ENCODE measurements at regions not wholly inside any gene's neighbourhood (a gene's known extent, or its start where the extent isn't known, plus 50 kb on each side); places are given as distances from the start of the nearest gene placed in this dataset.

DNA sequence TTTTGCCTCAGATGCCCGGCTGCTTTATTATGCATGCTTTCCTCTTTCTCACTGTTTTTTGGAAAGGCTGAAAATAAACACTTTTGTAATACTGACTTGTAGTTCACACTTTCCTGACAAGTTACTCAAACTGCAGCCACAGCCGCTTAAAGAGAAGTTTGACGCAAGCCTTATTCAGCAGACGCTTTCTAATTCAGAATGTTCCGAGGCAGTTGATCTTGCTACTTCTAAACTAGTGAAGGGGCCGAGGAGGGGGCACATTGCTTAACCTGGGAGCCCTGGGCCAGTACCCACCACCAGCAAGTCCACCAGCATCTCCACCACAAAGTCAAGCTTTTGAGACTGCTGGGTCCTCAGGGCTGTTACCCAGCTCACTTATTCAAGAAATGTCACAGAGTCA is 71.8 kb upstream of the SPRED2 start:
- H3K27me3 ChIP-seq (ENCODE audit: control insufficient read depth, insufficient read depth, low read length, poor library complexity, severe bottlenecking) = no peaks in the 10 kb centered on the region
- no peaks in the 10 kb centered on the region for H3K9me3 ChIP-seq (ENCODE audit: control insufficient read depth, low read length)
- 86% methylated on average over 6 of the region's 6 CpGs for WGBS, 2 experiments
- no peaks in the 10 kb centered on the region for H3K4me1 ChIP-seq (ENCODE audit: control insufficient read depth, insufficient read depth, low read length)
- no peak overlapping the region for H3K27ac ChIP-seq (ENCODE audit: insufficient read depth, low read depth, low read length, poor library complexity, severe bottlenecking)
- no peak overlapping the region for H3K4me3 ChIP-seq (ENCODE audit: insufficient read depth, low read depth, low read length)
- H3K36me3 ChIP-seq (ENCODE audit: control insufficient read depth, insufficient read depth, low read length) = no peaks in the 10 kb centered on the region

GRCh38 chr2:65503746-65504145 is 71.3 kb upstream of the SPRED2 start:
- no peak overlapping the region for H3K27ac ChIP-seq (ENCODE audit: insufficient read depth, low read depth, low read length, poor library complexity, severe bottlenecking)
- H3K4me3 ChIP-seq (ENCODE audit: insufficient read depth, low read depth, low read length) = no peak overlapping the region
- 78 to 83% methylated on average over 5 of the region's 5 CpGs for WGBS, 2 experiments
- H3K4me1 ChIP-seq (ENCODE audit: control insufficient read depth, insufficient read depth, low read length) = no peaks in the 10 kb centered on the region
- H3K27me3 ChIP-seq (ENCODE audit: control insufficient read depth, insufficient read depth, low read length, poor library complexity, severe bottlenecking) = no peaks in the 10 kb centered on the region
- no peaks in the 10 kb centered on the region for H3K36me3 ChIP-seq (ENCODE audit: control insufficient read depth, insufficient read depth, low read length)
- no peaks in the 10 kb centered on the region for H3K9me3 ChIP-seq (ENCODE audit: control insufficient read depth, low read length)

DNA sequence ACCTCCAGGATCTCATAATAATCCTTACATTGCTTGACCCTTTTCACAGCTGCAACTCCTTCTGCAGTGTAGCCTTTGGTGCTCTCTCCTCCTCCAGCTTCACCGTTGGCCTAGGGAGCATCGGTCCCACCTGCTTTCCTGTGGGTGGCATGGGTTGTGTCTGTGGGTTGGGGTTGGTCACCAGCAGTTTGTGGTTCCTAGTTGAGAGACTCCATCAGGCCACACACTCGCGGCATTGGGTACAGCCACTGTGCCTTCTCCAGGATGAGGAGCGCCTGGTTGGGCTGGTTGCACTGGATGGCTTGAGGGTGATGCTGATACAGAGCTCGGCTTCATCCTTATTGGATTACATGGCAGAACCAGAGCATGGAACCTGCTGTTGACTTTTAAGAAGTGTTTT is 69.4 kb upstream of the SPRED2 start:
- H3K4me3 ChIP-seq (ENCODE audit: insufficient read depth, low read depth, low read length) = no peak overlapping the region
- H3K9me3 ChIP-seq (ENCODE audit: control insufficient read depth, low read length) = no peaks in the 10 kb centered on the region
- H3K36me3 ChIP-seq (ENCODE audit: control insufficient read depth, insufficient read depth, low read length) = no peaks in the 10 kb centered on the region
- H3K27me3 ChIP-seq (ENCODE audit: control insufficient read depth, insufficient read depth, low read length, poor library complexity, severe bottlenecking) = no peaks in the 10 kb centered on the region
- 93 to 98% methylated on average over 6 of the region's 6 CpGs for WGBS, 2 experiments
- H3K4me1 ChIP-seq (ENCODE audit: control insufficient read depth, insufficient read depth, low read length) = no peaks in the 10 kb centered on the region
- H3K27ac ChIP-seq (ENCODE audit: insufficient read depth, low read depth, low read length, poor library complexity, severe bottlenecking) = no peak overlapping the region

GRCh38 chr2:65501074-65501473 is 68.7 kb upstream of the SPRED2 start:
- Histone ChIP-seq H3K4me1 (ENCODE audit: control insufficient read depth, insufficient read depth, low read length) (no peaks in the 10 kb centered on the region), H3K9me3 (ENCODE audit: control insufficient read depth, low read length) (no peaks in the 10 kb centered on the region)
- WGBS, 2 experiments = 93 to 95% methylated on average over 10 of the region's 10 CpGs

GRCh38 chr2:65500310-65501040 is 68.1 kb upstream of the SPRED2 start:
- H3K36me3 ChIP-seq (ENCODE audit: control insufficient read depth, insufficient read depth, low read length) = no peaks in the 10 kb centered on the region
- no peaks in the 10 kb centered on the region for H3K9me3 ChIP-seq (ENCODE audit: control insufficient read depth, low read length)
- H3K27me3 ChIP-seq (ENCODE audit: control insufficient read depth, insufficient read depth, low read length, poor library complexity, severe bottlenecking) = no peaks in the 10 kb centered on the region
- H3K4me1 ChIP-seq (ENCODE audit: control insufficient read depth, insufficient read depth, low read length) = no peaks in the 10 kb centered on the region
- 95% methylated on average over 9 of the region's 9 CpGs for WGBS, 2 experiments
- no peak overlapping the region for H3K27ac ChIP-seq (ENCODE audit: insufficient read depth, low read depth, low read length, poor library complexity, severe bottlenecking)
- no peak overlapping the region for H3K4me3 ChIP-seq (ENCODE audit: insufficient read depth, low read depth, low read length)

More at GRCh38 chr2:65501074-65501473, 68.7 kb upstream of the SPRED2 start:
- H3K27ac ChIP-seq (ENCODE audit: insufficient read depth, low read depth, low read length, poor library complexity, severe bottlenecking) = no peak overlapping the region
- H3K4me3 ChIP-seq (ENCODE audit: insufficient read depth, low read depth, low read length) = no peak overlapping the region
- H3K36me3 ChIP-seq (ENCODE audit: control insufficient read depth, insufficient read depth, low read length) = no peaks in the 10 kb centered on the region
- H3K27me3 ChIP-seq (ENCODE audit: control insufficient read depth, insufficient read depth, low read length, poor library complexity, severe bottlenecking) = no peaks in the 10 kb centered on the region

DNA sequence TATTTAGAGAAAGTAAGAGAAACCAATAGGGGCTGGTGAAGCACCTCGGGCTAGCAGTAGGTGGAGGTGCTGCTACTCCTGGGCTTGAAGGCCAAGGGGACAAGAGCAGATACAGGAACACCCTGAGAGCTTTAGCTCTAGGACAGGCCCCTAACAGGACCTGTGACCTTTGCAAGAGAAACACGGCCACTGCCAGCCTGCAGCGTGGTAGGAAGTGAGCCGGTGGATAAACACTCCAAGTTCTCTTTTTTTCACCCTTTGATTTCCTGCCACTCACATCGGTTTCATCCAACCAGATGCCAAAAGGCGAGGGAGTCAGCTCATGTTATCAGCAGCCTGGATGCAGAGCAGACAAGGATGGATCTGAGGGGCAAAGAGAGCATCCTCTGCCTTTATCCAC is 66.8 kb upstream of the SPRED2 start:
- Histone ChIP-seq H3K4me3 (ENCODE audit: insufficient read depth, low read depth, low read length) (no peak overlapping the region), H3K27ac (ENCODE audit: insufficient read depth, low read depth, low read length, poor library complexity, severe bottlenecking) (no peak overlapping the region)
- WGBS, 2 experiments = 86 to 94% methylated on average over 6 of the region's 6 CpGs

DNA sequence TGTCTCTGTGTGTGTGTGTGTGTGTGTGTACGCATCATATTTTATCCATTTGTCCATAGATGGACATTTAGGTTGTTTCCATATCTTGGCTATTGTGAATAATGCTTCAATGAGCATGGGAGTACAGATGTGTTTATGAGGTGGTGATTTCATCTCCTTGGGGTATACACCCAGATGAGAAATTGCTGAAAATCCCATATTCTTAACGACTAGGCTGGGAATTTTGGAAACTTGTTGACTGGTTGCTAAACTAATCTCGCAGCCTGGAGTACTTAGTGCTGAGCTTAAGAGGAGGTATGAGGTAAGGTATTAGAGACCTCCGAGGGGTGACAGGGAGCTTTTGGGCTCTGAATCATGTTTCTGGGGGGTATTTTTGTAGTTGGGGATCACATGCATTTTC is 66.0 kb upstream of the SPRED2 start:
- no peaks in the 10 kb centered on the region for H3K4me1 ChIP-seq (ENCODE audit: control insufficient read depth, insufficient read depth, low read length)
- no peaks in the 10 kb centered on the region for H3K36me3 ChIP-seq (ENCODE audit: control insufficient read depth, insufficient read depth, low read length)
- 90 to 92% methylated on average over 3 to 4 of the region's 4 CpGs for WGBS, 2 experiments
- H3K4me3 ChIP-seq (ENCODE audit: insufficient read depth, low read depth, low read length) = no peak overlapping the region
- H3K27ac ChIP-seq (ENCODE audit: insufficient read depth, low read depth, low read length, poor library complexity, severe bottlenecking) = no peak overlapping the region
- no peaks in the 10 kb centered on the region for H3K9me3 ChIP-seq (ENCODE audit: control insufficient read depth, low read length)
- no peaks in the 10 kb centered on the region for H3K27me3 ChIP-seq (ENCODE audit: control insufficient read depth, insufficient read depth, low read length, poor library complexity, severe bottlenecking)

More for the DNA sequence above, 66.8 kb upstream of the SPRED2 start:
- Histone ChIP-seq H3K9me3 (ENCODE audit: control insufficient read depth, low read length) (no peaks in the 10 kb centered on the region), H3K27me3 (ENCODE audit: control insufficient read depth, insufficient read depth, low read length, poor library complexity, severe bottlenecking) (no peaks in the 10 kb centered on the region), H3K36me3 (ENCODE audit: control insufficient read depth, insufficient read depth, low read length) (no peaks in the 10 kb centered on the region), H3K4me1 (ENCODE audit: control insufficient read depth, insufficient read depth, low read length) (no peaks in the 10 kb centered on the region)

DNA sequence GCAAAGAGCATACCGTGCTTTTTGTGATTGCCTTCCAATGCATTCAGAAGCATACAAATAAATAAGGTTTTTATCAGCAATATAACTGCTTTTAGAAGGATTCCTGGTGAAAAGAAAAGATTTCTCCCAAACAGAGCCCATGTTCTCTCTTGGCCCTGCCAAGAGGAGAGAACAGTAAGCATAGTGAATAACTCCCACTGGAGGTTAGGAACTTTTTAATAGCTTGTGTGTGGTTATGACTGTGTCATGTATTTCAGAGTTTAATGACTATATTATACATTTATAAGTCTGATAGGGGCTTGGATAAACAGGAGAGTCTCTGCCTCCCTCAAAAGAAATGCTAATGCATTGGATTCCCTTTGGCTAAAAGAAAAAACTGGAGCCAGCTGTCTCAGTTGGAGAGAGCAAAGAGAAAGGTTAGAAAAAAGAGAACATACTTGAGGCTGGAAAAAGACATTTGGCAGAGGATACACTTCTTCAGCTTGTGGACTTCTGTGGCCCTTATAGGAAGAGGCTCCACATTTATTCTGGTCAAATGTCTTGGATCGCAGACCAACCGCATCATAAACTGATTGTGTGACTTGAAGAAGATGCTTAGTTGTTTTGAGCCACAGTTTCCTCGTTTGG is 63.0 kb upstream of the SPRED2 start:
- Histone ChIP-seq H3K4me1 (ENCODE audit: control insufficient read depth, insufficient read depth, low read length) (no peaks in the 10 kb centered on the region), H3K27me3 (ENCODE audit: control insufficient read depth, insufficient read depth, low read length, poor library complexity, severe bottlenecking) (no peaks in the 10 kb centered on the region), H3K9me3 (ENCODE audit: control insufficient read depth, low read length) (no peaks in the 10 kb centered on the region), H3K27ac (ENCODE audit: insufficient read depth, low read depth, low read length, poor library complexity, severe bottlenecking) (no peak overlapping the region), H3K36me3 (ENCODE audit: control insufficient read depth, insufficient read depth, low read length) (no peaks in the 10 kb centered on the region), H3K4me3 (ENCODE audit: insufficient read depth, low read depth, low read length) (no peak overlapping the region)
- WGBS, 2 experiments = 100% methylated on average over 3 to 4 of the region's 4 CpGs

GRCh38 chr2:65494078-65494477 is 61.7 kb upstream of the SPRED2 start:
- Histone ChIP-seq H3K4me3 (ENCODE audit: insufficient read depth, low read depth, low read length) (no peak overlapping the region), H3K4me1 (ENCODE audit: control insufficient read depth, insufficient read depth, low read length) (no peaks in the 10 kb centered on the region), H3K27ac (ENCODE audit: insufficient read depth, low read depth, low read length, poor library complexity, severe bottlenecking) (no peak overlapping the region), H3K9me3 (ENCODE audit: control insufficient read depth, low read length) (no peaks in the 10 kb centered on the region), H3K36me3 (ENCODE audit: control insufficient read depth, insufficient read depth, low read length) (no peaks in the 10 kb centered on the region), H3K27me3 (ENCODE audit: control insufficient read depth, insufficient read depth, low read length, poor library complexity, severe bottlenecking) (no peaks in the 10 kb centered on the region)
- 96 to 97% methylated on average over 3 of the region's 3 CpGs for WGBS, 2 experiments

- Histone ChIP-seq H3K27ac (ENCODE audit: insufficient read depth, low read depth, low read length, poor library complexity, severe bottlenecking) (no peak overlapping the region), H3K9me3 (ENCODE audit: control insufficient read depth, low read length) (no peaks in the 10 kb centered on the region), H3K4me1 (ENCODE audit: control insufficient read depth, insufficient read depth, low read length) (no peaks in the 10 kb centered on the region), H3K4me3 (ENCODE audit: insufficient read depth, low read depth, low read length) (no peak overlapping the region), H3K27me3 (ENCODE audit: control insufficient read depth, insufficient read depth, low read length, poor library complexity, severe bottlenecking) (no peaks in the 10 kb centered on the region), H3K36me3 (ENCODE audit: control insufficient read depth, insufficient read depth, low read length) (no peaks in the 10 kb centered on the region)
- WGBS, 2 experiments = 88 to 89% methylated on average over 7 of the region's 7 CpGs
These were observed 59.0 kb upstream of the SPRED2 start for GRCh38 chr2:65491381-65491905.
